Head of caudate nucleus (tissue), 42 donors: ENCODE measurements at regions not wholly inside any gene's neighbourhood (a gene's known extent, or its start where the extent isn't known, plus 50 kb on each side); places are given as distances from the start of the nearest gene placed in this dataset.

Experiments used
- DNase-seq, 42 donors: peaks; one replicate each; pipeline versions ENCODE4 v3.0.0 to v3.0.0-alpha.2; 2020 to 2021; ENCODE audit warnings: mixed read lengths in 7 of 42
- intact Hi-C: fragments of 100-400 bp; cut with DNase I; formaldehyde crosslinking; loops from one replicate; pipeline ENCODE4 v1.15.0; 2022

- intact Hi-C loops: no loop called here
- no peak for DNase-seq
These were observed 401.9 kb downstream of the LMO4 start for GRCh38 chr1:87730274-87731216.

GRCh38 chr1:87733386-87733785 lies 404.7 kb downstream of the LMO4 start:
- intact Hi-C loops: no loop called here
- DNase-seq: no peak

GRCh38 chr1:87735750-87736149 lies 407.1 kb downstream of the LMO4 start:
- DNase-seq: no peak
- intact Hi-C loops: no loop called here

- intact Hi-C loops: no loop called here
- no peak for DNase-seq
These were observed 410.5 kb downstream of the LMO4 start for GRCh38 chr1:87739141-87739540.

- intact Hi-C loops: no loop called here
- DNase-seq: no peak
These were observed 411.0 kb downstream of the LMO4 start for GRCh38 chr1:87739704-87740103.

- intact Hi-C loops: no loop called here
- no peak for DNase-seq
These were observed 414.6 kb downstream of the LMO4 start for GRCh38 chr1:87743256-87743655.

GRCh38 chr1:87744056-87744455 lies 415.4 kb downstream of the LMO4 start:
- intact Hi-C loops: no loop called here
- DNase-seq: no peak

- no peak for DNase-seq
- intact Hi-C loops: no loop called here
These were observed 416.1 kb downstream of the LMO4 start for GRCh38 chr1:87744763-87745162.

- DNase-seq: no peak
- intact Hi-C loops: no loop called here
These were observed 424.7 kb downstream of the LMO4 start for GRCh38 chr1:87753366-87753765.

GRCh38 chr1:87754139-87754538 lies 425.5 kb downstream of the LMO4 start:
- intact Hi-C loops: no loop called here
- DNase-seq: no peak

GRCh38 chr1:87757676-87758075 lies 429.0 kb downstream of the LMO4 start:
- intact Hi-C loops: no loop called here
- DNase-seq: no peak

GRCh38 chr1:87759421-87760087 lies 430.9 kb downstream of the LMO4 start:
- DNase-seq: no peak
- intact Hi-C loops: no loop called here

- intact Hi-C loops: no loop called here
- DNase-seq: no peak
These were observed 431.5 kb downstream of the LMO4 start for GRCh38 chr1:87760155-87760554.

GRCh38 chr1:87760654-87761053 lies 432.0 kb downstream of the LMO4 start:
- intact Hi-C loops: no loop called here
- DNase-seq: no peak

- intact Hi-C loops: no loop called here
- DNase-seq: no peak
These were observed 434.8 kb downstream of the LMO4 start for GRCh38 chr1:87763483-87763882.

GRCh38 chr1:87765057-87765680 lies 436.5 kb downstream of the LMO4 start:
- intact Hi-C loops: no loop called here
- no peak for DNase-seq

- DNase-seq: no peak
- intact Hi-C loops: no loop called here
These were observed 437.0 kb downstream of the LMO4 start for GRCh38 chr1:87765681-87766070.

GRCh38 chr1:87766737-87767136 lies 438.1 kb downstream of the LMO4 start:
- intact Hi-C loops: no loop called here
- no peak for DNase-seq

- intact Hi-C loops: no loop called here
- no peak for DNase-seq
These were observed 450.2 kb downstream of the LMO4 start for GRCh38 chr1:87778896-87779295.

GRCh38 chr1:87781554-87781953 lies 452.9 kb downstream of the LMO4 start:
- no peak for DNase-seq
- intact Hi-C loops: no loop called here
